Amniotic epithelial cell (primary cell): ENCODE measurements at regions not wholly inside any gene's neighbourhood (a gene's known extent, or its start where the extent isn't known, plus 50 kb on each side); places are given as distances from the start of the nearest gene placed in this dataset.

ENCODE experiments used
- DNase-seq: peaks from one replicate; pipeline ENCODE4 v3.0.0-alpha.2; 2010; ENCODE audit warnings: low read depth

DNA sequence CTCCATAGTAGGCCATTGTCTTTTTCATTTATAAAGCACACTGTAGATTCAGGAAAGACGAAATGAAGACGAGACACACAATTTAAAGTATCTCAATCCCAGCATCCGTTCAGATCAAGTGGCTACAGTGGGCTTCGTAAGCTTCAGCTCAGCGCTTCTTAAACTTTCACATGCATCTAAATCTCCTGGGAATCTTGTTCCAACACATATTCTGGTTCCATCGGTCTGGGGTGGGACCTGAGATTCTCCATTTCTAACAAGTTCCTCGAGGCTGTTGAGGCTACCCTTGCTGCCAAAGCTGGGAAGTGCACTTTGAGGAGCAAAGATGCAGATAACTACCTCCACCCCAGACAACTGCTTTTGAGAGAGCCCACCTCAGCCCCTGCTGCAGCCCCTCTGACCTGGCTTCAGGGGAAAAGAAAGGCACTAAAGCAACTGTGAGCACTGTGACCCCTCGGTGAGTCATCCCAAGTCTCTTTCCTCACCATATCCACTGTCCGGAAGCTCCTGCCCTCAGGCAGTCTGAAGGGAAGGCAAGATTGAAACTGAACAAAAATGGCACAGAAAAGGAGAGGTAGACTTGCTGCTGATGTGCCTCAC lies 201.1 kb upstream of the FBXO11 start:
- peak; percentile 73 for DNase-seq

DNA sequence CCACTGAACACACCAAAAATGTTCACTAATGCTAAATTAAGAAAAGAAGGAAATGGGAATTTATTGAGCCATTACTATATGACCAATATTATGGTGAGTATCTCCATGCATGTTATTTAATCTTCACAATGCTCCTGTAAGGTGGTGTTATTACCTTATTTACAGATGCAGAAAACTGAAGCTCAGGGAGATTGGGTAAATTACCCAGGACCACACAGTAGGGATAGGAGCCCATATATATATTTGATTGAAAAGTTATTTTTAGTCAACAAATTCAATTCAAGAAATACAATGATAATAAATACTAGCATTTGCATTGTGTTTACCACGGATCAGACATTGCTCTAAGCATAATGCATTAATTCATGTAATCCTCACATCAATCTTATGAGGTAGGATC lies 202.2 kb upstream of the FBXO11 start:
- no peak for DNase-seq

DNA sequence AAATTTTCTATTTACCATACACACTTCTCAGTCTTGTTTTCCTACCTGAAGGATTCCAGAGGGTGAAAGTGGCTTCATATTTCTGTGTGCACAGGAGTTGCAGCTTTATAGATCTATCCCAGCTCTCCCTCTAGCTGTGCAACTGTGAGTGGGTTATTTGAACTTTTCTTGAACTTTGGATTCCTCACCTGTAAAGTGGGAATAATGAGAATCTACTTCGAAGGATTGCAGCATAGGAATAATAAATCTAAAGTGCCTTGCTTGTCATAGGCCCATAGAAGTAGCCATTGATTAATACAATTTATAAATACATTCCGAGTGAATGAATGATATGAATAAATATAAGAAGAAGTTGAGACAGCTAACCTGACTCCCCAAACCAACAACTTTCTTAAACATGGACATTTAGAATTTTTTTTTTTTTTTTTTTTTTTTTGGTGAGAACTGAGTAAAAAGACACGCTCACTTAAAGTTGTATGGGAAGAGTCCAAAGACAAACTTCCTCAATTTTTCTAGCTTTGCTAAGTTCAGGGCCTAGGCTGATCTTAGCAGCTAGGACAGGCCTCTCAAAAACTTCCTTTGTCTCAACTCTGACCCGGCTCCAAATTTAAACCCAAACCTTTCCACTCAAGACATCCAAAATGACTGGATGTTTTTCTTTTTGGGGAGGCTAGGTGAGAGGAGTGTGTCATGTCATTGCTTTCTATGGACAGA lies 203.3 kb upstream of the FBXO11 start:
- no peak for DNase-seq

DNA sequence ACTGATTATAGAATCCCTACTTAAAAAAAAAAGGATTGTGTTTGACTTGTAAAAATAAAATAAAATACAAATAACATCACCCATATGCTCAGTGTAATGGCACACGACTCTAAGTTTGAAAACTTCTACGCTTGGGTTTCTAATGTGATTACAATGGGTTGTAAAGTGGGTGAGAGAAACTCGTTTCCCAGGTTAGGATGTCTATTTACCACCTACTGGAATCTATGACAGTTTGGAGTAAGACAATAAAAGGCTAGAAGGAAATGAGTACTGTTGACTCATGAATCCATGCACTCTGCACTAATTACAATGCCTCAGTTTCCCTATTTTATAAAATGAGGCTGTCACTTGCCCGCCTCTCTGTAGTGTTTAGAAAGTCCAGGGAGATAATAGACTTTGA lies 204.0 kb upstream of the FOXN2 start:
- no peak for DNase-seq

DNA sequence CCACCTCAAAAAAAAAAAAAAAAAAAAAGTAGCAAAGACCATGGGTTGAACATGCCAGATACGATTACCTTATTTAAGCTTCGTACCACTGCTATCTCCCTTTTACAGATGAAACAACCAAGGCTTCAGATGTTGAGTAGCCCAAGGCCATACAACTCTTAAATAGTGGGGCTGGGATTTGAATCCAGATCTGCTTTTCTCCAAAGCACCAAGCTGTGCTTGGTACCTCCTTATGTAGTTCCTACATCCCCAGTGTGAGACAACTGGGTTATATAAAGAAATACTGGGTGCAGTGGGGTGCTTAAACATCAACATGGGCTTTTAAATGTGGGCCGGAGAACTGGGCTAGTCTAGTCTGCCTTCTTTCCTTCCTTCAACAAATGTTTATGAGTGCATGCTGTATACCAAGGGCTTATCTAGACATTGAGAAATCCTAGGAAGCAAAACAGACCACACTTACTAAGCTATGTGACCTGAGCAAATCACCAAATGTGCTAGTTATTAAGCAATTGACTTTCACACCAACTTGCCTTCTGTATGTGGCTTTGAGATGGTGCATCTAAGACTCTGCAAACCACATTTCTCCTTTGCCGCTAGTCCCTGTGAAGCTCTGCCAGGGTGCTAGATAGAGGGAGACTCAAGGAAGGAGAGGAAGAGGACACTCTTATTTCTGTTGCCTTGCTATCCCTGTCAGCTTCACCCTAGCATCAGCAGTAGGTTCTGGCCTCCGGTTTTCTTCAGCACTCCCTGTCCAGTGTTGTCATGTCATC lies 201.4 kb upstream of the FOXN2 start:
- DNase-seq, result peak; percentile 99

GRCh38 chr2:48113767-48114166 lies 200.7 kb upstream of the FOXN2 start:
- DNase-seq, result peak; percentile 35

- peak; percentile 98 for DNase-seq
Measured at GRCh38 chr2:48114256-48114655, 200.2 kb upstream of the FOXN2 start.

GRCh38 chr2:48116497-48116896 lies 198.0 kb upstream of the FOXN2 start:
- no peak for DNase-seq

GRCh38 chr2:48118895-48119294 lies 195.6 kb upstream of the FOXN2 start:
- DNase-seq, result no peak

DNA sequence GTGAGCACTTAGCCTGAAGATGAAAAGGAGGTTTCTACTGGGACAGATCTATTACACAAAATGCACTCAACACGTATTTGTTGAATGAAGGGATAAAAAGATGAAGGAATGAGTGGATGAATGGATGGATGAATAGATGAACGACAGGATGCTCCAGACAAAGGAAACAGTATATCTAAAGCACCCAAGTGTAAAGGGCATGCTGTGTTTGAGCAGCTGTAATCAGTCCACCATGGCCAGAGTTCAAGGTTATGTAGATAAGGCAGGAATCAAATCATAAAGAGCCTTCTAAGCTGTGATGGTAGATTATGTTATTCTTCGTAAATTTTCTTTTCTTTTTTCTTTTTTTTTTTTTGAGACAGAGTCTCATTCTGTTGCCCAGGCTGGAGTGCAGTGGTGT lies 194.4 kb upstream of the FOXN2 start:
- DNase-seq, result no peak

DNA sequence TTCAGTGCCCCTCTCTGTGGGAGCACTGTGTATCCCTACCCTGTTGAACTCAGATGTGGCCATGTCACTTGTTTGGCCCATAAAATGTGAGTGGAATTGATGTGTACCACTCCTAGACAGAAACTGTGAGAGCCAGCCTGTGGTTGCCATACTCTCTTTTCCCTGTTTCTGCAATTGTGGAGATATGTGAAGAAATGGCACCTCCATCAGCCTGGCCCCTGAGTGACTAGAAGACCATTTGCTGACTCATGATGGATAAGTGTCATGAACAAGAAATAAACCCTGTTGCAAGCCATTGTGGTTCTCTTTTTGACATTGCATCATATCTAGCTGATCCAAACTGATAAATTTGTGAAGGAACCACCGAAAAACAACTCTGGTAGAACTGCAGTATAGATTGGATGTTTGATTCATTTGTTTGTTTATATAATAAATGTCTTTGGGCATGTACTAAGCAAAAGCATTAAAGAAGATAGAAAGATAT lies 193.7 kb upstream of the FOXN2 start:
- peak; percentile 77 for DNase-seq

- no peak for DNase-seq
Measured at GRCh38 chr2:48122166-48122565, 192.3 kb upstream of the FOXN2 start.

- no peak for DNase-seq
Measured at GRCh38 chr2:48124592-48124991, 189.9 kb upstream of the FOXN2 start.

DNA sequence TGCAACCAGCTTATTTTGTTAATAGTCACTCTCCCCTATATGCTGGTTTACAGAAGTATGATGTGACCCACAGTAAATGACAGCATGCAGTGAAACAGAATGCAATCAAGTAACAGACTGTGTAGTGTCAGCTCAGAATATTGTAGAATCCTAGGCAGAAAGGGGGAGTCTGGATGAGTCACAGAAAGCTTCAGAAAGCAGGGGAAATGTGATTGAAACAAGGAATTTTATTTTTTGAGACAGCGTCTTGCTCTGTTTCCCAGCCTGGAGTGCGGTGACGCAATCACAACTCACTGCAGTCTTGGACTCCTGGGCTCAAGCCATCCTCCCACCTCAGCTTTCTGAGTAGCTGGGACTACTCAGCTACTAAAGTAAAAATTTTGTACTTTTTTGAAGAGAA lies 188.3 kb upstream of the FOXN2 start:
- peak; percentile 98 for DNase-seq

GRCh38 chr2:48127612-48128191 lies 186.8 kb upstream of the FOXN2 start:
- peak; percentile 41 for DNase-seq

GRCh38 chr2:48129293-48129950 lies 185.1 kb upstream of the FOXN2 start:
- no peak for DNase-seq

- peak; percentile 97 for DNase-seq
Measured at GRCh38 chr2:48131539-48132270, 182.8 kb upstream of the FOXN2 start.

DNA sequence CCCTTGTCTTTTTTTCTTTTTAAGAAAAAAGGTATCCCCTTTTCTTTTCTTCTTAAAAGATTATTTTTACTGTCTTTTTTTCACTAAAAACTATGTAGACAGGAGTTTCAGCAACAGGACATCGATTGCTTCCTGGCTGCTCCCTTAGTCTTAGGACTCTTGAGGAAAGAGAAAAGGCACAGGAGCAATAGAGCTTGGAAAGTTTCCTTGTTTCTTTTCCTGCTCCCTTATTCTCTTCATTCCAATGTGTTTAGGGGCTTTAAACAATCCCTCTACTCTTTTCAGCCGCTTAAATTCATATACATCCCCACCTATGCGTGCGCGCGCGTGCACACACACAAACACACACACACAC lies 182.2 kb upstream of the FOXN2 start:
- no peak for DNase-seq

- no peak for DNase-seq
Measured at GRCh38 chr2:48134704-48135103, 179.8 kb upstream of the FOXN2 start.

DNA sequence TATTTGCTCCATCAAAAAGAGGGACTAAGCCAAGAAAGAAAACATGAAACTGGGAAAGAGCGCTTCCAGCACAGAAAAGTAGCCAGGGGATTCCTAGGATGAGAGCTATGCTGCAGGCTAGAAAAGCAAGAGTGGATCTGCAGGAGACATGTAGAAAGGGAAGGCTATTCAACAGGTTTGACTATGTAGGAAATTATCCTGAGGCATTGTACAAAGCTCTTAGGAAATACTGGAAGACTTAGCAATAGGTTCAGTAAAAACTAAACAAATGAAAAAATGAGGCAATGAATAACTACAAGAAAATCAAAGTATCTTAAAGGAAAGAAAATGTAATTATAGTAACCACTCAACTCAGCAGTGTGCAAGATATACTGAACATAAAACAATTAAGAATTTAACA lies 178.7 kb upstream of the FOXN2 start:
- no peak for DNase-seq

GRCh38 chr2:48137829-48138228 lies 176.7 kb upstream of the FOXN2 start:
- DNase-seq, result no peak

- no peak for DNase-seq
Measured at GRCh38 chr2:48138898-48139297, 175.6 kb upstream of the FOXN2 start.
